Lower lobe of right lung (tissue), 2 donors: ENCODE measurements at regions not wholly inside any gene's neighbourhood (a gene's known extent, or its start where the extent isn't known, plus 50 kb on each side); places are given as distances from the start of the nearest gene placed in this dataset.

Experiments
- ATAC-seq, 2 donors: fragments of 200-7000 bp; cut with Tn5 transposase; one replicate each; pipeline ENCODE4 v1.9.1; 2020 to 2022; ENCODE audit warnings: mild to moderate bottlenecking in 2 of 2, moderate library complexity in 2 of 2
- DNase-seq: peaks from one replicate; pipeline ENCODE4 v3.0.0-alpha.2; 2020
- H3K27ac ChIP-seq: fragments of 200-600 bp; one replicate; pipeline ENCODE4 v1.8.0; 2022
- H3K27me3 ChIP-seq: fragments of 200-600 bp; one replicate; pipeline ENCODE4 v1.8.0; 2022; ENCODE audit warnings: low read depth
- H3K36me3 ChIP-seq: fragments of 200-600 bp; one replicate; pipeline ENCODE4 v1.8.0; 2022; ENCODE audit warnings: mild to moderate bottlenecking
- H3K4me1 ChIP-seq: fragments of 200-600 bp; one replicate; pipeline ENCODE4 v1.8.0; 2022
- H3K4me3 ChIP-seq: fragments of 200-600 bp; one replicate; pipeline ENCODE4 v1.8.0; 2022; ENCODE audit warnings: mild to moderate bottlenecking
- H3K9me3 ChIP-seq: fragments of 200-600 bp; one replicate; pipeline ENCODE4 v1.8.0; 2022
- intact Hi-C: fragments of 100-400 bp; cut with DNase I; formaldehyde crosslinking; loops from one replicate; pipeline ENCODE4 v1.11.0; 2022
- TF ChIP-seq, protein P1 (sequence below): fragments of 200-600 bp; IDR thresholded peaks from one replicate; pipeline ENCODE4 v1.8.0; 2022; ENCODE audit warnings: antibody characterized with exemption, mild to moderate bottlenecking
- donor health status: DM: no; HTN: yes; CAD: no; lungs with severe emphysema.

DNA sequence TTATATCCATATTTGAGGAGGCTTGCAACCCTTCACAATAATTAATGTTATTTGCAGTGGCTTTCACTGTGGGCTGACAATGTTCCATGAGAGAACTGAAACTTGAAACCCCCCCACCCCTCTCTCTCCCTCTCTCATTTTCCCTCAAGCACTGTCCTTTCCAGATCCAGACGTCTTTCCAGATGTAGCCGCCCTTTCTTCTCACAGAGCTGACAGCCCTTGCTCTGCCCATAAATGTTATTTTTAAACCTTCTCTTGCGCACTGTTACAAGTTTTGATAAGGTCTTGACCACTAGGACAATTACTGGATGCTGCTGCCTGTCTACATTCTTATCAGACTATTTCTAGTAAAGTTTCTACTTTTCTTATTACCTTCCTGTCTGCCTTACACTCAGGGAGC lies 91.4 kb upstream of the LINC00305 start:
- ATAC-seq (no peak), DNase-seq (no peak)
- no peaks in the 10 kb centered on the region for H3K9me3 ChIP-seq
- intact Hi-C loops: no loop called here
- TF ChIP-seq, protein P1, sequence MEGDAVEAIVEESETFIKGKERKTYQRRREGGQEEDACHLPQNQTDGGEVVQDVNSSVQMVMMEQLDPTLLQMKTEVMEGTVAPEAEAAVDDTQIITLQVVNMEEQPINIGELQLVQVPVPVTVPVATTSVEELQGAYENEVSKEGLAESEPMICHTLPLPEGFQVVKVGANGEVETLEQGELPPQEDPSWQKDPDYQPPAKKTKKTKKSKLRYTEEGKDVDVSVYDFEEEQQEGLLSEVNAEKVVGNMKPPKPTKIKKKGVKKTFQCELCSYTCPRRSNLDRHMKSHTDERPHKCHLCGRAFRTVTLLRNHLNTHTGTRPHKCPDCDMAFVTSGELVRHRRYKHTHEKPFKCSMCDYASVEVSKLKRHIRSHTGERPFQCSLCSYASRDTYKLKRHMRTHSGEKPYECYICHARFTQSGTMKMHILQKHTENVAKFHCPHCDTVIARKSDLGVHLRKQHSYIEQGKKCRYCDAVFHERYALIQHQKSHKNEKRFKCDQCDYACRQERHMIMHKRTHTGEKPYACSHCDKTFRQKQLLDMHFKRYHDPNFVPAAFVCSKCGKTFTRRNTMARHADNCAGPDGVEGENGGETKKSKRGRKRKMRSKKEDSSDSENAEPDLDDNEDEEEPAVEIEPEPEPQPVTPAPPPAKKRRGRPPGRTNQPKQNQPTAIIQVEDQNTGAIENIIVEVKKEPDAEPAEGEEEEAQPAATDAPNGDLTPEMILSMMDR: no peak
- no peak overlapping the region for H3K4me3 ChIP-seq
- H3K27ac ChIP-seq: no peak overlapping the region
- no peaks in the 10 kb centered on the region for H3K27me3 ChIP-seq
- H3K4me1 ChIP-seq: no peaks in the 10 kb centered on the region
- H3K36me3 ChIP-seq: no peaks in the 10 kb centered on the region

DNA sequence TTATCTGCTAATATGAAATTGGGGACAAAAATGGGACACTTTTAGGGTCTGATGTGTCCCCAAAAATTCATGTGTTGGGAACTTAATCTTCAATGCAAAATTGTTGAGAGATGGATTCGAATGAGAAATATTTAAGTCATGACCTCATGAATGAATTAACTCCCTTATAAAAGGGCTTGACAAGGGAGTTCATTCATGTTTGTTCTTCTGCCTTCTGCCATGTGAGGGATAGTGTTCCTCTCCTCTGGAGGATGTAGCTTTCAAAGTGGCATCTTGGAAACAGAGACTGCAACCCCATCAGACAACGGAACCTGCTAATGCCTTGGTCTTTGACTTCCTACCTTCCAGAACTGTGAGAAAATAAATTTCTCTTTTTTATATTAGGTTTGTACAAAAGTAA lies 89.2 kb upstream of the LINC00305 start:
- Histone ChIP-seq H3K27me3 (no peaks in the 10 kb centered on the region), H3K9me3 (no peaks in the 10 kb centered on the region), H3K4me3 (no peak overlapping the region), H3K4me1 (no peaks in the 10 kb centered on the region), H3K27ac (no peak overlapping the region), H3K36me3 (no peaks in the 10 kb centered on the region)
- intact Hi-C loops: no loop called here
- ATAC-seq: no peak
- TF ChIP-seq, protein P1: no peak
- DNase-seq: no peak

DNA sequence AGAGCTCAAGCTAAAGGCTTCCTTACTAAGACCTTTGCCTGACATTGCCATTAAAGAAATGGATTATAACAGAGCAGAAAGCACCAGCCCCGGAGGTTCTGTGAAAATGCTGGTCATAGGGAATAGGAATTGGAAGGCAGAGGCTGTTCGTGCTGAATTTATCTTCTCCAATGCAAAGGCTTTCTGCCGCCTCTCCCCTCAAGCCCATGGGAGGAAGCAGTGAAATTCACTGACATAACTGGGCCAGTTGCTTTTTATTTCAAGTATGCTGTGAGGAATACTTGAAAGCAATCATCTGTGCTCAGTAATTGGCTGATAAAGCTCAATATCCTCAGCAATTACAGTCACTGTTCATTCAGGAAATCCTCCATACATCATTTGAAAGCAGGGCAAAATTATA lies 85.4 kb upstream of the LINC00305 start:
- ATAC-seq: no peak
- intact Hi-C loops: no loop called here
- no peak for DNase-seq
- H3K27me3 ChIP-seq: no peaks in the 10 kb centered on the region
- H3K4me3 ChIP-seq: no peak overlapping the region
- H3K36me3 ChIP-seq: no peaks in the 10 kb centered on the region
- no peaks in the 10 kb centered on the region for H3K9me3 ChIP-seq
- H3K27ac ChIP-seq: no peak overlapping the region
- TF ChIP-seq, protein P1: no peak
- H3K4me1 ChIP-seq: no peaks in the 10 kb centered on the region

DNA sequence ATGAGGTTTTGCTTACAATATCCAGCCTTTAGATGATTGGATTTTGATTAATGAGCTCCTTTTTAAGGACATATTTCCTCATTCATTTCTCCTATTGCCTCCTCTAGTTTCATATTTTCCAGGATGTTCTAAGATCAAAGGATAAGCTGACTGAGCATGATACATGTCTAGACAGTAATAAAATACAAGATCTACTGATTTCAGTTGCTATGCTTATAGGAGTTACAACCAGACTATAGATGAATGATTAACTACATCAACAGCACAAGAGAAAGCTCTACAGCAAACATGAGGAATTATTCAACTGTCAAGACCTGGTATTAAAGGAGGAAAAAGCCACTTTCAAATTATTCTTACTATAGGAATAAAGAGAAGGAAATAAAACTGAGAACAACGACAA lies 85.0 kb upstream of the LINC00305 start:
- Histone ChIP-seq H3K9me3 (no peaks in the 10 kb centered on the region), H3K27me3 (no peaks in the 10 kb centered on the region), H3K4me1 (no peaks in the 10 kb centered on the region), H3K4me3 (no peak overlapping the region), H3K27ac (no peak overlapping the region), H3K36me3 (no peaks in the 10 kb centered on the region)
- intact Hi-C loops: no loop called here
- ATAC-seq (no peak), DNase-seq (no peak)
- TF ChIP-seq, protein P1: no peak

DNA sequence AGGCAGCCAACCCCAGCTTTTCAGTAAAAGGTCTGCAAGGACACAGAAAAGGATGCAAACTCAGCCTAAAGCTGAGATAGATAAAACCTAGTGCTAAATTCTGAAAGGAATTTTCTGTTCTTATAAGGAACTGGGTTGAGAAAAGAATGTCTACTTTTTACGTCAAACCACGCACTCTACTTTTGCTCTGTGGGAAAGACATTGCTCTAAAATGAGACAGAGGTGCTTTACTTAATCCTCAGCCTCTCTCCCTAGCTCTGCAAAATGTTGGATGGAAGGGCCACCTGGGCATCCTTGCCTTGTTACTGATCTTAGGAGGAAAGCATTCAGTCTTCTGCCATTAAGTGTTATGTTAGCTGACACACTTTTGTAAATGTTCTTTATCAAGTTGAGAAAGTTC lies 72.1 kb upstream of the LINC00305 start:
- ATAC-seq (no peak), DNase-seq (no peak)
- H3K4me1 ChIP-seq: no peaks in the 10 kb centered on the region
- H3K27ac ChIP-seq: no peak overlapping the region
- no peak overlapping the region for H3K4me3 ChIP-seq
- H3K36me3 ChIP-seq: no peaks in the 10 kb centered on the region
- TF ChIP-seq, protein P1: no peak
- intact Hi-C loops: no loop called here
- H3K9me3 ChIP-seq: no peaks in the 10 kb centered on the region
- no peaks in the 10 kb centered on the region for H3K27me3 ChIP-seq

DNA sequence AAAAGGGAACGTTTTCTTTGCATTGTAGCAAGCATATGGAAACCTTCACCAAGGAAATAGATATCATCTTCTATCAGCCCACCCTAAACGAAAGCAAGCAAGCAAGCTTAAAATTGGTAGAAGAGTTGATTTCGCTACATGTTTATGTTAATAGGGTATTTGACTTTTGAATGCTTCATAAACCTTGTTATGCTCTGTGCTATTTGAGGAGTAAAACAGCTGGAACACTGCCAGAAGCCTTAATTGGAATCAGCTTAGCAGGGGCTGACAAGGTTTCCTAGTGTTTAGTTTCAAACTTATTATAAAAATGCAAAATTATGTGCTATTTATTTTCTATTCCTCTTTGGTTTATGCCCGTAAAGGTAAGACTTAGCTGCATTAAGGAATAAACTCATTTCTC lies 70.6 kb upstream of the LINC00305 start:
- intact Hi-C loops: no loop called here
- H3K4me1 ChIP-seq: no peaks in the 10 kb centered on the region
- no peak overlapping the region for H3K27ac ChIP-seq
- DNase-seq (no peak), ATAC-seq (no peak)
- no peaks in the 10 kb centered on the region for H3K27me3 ChIP-seq
- H3K36me3 ChIP-seq: no peaks in the 10 kb centered on the region
- TF ChIP-seq, protein P1: no peak
- no peaks in the 10 kb centered on the region for H3K9me3 ChIP-seq
- H3K4me3 ChIP-seq: no peak overlapping the region
